Kidney epithelial cell (primary cell): ENCODE measurements at regions not wholly inside any gene's neighbourhood (a gene's known extent, or its start where the extent isn't known, plus 50 kb on each side); places are given as distances from the start of the nearest gene placed in this dataset.
A peak's percentile ranks its signal among the peaks of the same experiment; 100 is the strongest.
"Not testable (repeated sequence)": the region's sequence is repeated elsewhere in the genome, so short reads cannot be mapped to it uniquely, and the experiment has no call there.

ENCODE experiments used
- DNase-seq: peaks from one replicate; pipeline ENCODE4 v3.0.0-alpha.2; 2010; ENCODE audit warnings: low read depth
- H3K27me3 ChIP-seq: 2 replicates; pipeline ENCODE4 v1.6.0; 2011; ENCODE audit warnings: low read length; ENCODE audit not compliant: control insufficient read depth, insufficient read depth
- H3K36me3 ChIP-seq: 2 replicates; pipeline ENCODE4 v1.5.1; 2011; ENCODE audit warnings: low read length; ENCODE audit not compliant: control insufficient read depth, insufficient read depth
- H3K4me3 ChIP-seq: 2 replicates; pipeline ENCODE4 v1.5.1; 2011; ENCODE audit warnings: low read depth, mild to moderate bottlenecking, control low read depth, low read length
- CTCF ChIP-seq: IDR thresholded peaks from 2 replicates; pipeline ENCODE4 v1.5.1; 2011; ENCODE audit warnings: mild to moderate bottlenecking, moderate library complexity, low read length, control low read depth, inconsistent platforms; ENCODE audit not compliant: insufficient read depth, poor library complexity, severe bottlenecking

- no peak for DNase-seq
- TF ChIP-seq CTCF = no peak
- no peaks in the 10 kb centered on the region for H3K36me3 ChIP-seq
- peaks cover 3% of the 10 kb centered on the region for H3K27me3 ChIP-seq
- no peak overlapping the region for H3K4me3 ChIP-seq
These were observed 281.2 kb downstream of the MYCN start for GRCh38 chr2:16221461-16222010.

GRCh38 chr2:16219292-16219975, 279.1 kb downstream of the MYCN start:
- H3K36me3 ChIP-seq = no peaks in the 10 kb centered on the region
- no peak overlapping the region for H3K4me3 ChIP-seq
- peaks cover 2% of the 10 kb centered on the region for H3K27me3 ChIP-seq
- no peak for DNase-seq
- TF ChIP-seq CTCF = no peak

- TF ChIP-seq CTCF = peak; percentile 3
- Histone ChIP-seq H3K27me3 (peaks cover 1% of the 10 kb centered on the region), H3K36me3 (no peaks in the 10 kb centered on the region), H3K4me3 (no peak overlapping the region)
- DNase-seq = no peak
These were observed 278.3 kb downstream of the MYCN start for GRCh38 chr2:16218625-16219024.

- Histone ChIP-seq H3K4me3 (no peak overlapping the region), H3K27me3 (no peaks in the 10 kb centered on the region), H3K36me3 (no peaks in the 10 kb centered on the region)
- DNase-seq = no peak
- TF ChIP-seq CTCF = no peak
These were observed 277.8 kb downstream of the MYCN start for GRCh38 chr2:16218161-16218560.

GRCh38 chr2:16217741-16218140, 277.4 kb downstream of the MYCN start:
- not testable (repeated sequence) for H3K4me3 ChIP-seq, H3K36me3 ChIP-seq, DNase-seq, H3K27me3 ChIP-seq

- Histone ChIP-seq H3K36me3 (no peaks in the 10 kb centered on the region), H3K4me3 (no peak overlapping the region), H3K27me3 (no peaks in the 10 kb centered on the region)
- DNase-seq = no peak
- TF ChIP-seq CTCF = no peak
These were observed 276.9 kb downstream of the MYCN start for GRCh38 chr2:16217291-16217690.
